Activated CD4-positive, CD25-positive, alpha-beta regulatory T cell (primary cell): ENCODE measurements at regions not wholly inside any gene's neighbourhood (a gene's known extent, or its start where the extent isn't known, plus 50 kb on each side); places are given as distances from the start of the nearest gene placed in this dataset.

Source experiments
- DNase-seq, 4 experiments: peaks; one replicate each; lab custom pipeline; 2025; lab: John Stamatoyannopoulos, UW

GRCh38 chrY:7464742-7465141, 553.2 kb upstream of the AMELY start:
- no peak for DNase-seq

DNA sequence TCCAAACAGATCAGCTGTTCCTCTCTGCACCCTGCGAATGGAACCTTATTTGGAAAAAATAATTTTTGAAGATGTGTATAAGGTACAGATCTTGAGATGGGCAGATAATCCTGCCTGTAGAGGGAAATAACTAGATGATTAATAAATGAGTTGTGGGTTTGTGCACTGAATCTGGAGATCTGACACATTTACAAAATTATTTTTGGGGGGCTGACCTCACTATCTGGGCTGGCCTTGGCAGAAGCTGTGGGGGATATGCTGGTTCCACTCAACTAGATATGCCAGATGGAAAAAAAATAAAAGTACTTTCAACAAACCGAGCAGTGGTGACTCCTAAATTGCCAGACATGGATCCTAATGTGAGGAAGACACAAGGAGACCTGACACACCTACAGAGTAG, 552.2 kb upstream of the AMELY start:
- DNase-seq, result no peak

DNA sequence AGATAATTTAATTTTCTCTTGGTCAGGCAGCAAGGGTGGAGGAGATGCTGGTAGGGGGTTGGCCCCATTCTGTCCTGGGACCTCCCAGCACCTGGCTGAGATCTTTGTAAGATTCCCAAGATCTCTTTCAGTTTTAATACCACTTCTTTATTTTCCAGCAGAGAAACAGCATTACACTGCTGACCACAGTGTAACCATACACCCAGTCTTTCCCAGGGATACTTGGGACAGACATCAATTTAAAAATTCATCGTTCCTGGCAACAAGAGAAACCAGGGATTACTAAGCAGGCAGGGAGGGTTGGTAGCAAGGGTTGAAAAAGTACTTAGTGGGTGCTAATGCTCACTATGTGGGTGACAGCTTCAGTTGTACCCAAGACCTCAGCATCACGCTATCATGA, 551.6 kb upstream of the AMELY start:
- no peak for DNase-seq

DNA sequence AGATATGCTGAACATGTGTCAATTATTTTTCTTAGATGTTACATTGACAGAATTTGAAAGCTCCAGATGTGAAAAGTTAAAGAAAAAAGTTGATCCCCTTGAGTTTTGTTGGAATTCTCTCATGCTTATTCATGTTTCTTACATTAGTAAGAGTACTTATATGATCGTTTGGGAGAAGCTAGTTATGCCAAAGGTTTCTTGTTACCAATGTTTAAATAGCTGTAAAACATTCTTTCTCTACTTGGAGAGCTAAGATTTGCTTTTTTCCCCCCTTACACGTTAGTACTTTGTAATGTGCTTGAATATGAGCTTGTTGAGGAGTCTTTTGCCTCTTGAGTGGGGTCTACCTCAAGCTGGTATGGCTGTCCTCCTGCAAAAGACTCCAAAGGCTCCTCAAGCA, 551.1 kb upstream of the AMELY start:
- no peak for DNase-seq

DNA sequence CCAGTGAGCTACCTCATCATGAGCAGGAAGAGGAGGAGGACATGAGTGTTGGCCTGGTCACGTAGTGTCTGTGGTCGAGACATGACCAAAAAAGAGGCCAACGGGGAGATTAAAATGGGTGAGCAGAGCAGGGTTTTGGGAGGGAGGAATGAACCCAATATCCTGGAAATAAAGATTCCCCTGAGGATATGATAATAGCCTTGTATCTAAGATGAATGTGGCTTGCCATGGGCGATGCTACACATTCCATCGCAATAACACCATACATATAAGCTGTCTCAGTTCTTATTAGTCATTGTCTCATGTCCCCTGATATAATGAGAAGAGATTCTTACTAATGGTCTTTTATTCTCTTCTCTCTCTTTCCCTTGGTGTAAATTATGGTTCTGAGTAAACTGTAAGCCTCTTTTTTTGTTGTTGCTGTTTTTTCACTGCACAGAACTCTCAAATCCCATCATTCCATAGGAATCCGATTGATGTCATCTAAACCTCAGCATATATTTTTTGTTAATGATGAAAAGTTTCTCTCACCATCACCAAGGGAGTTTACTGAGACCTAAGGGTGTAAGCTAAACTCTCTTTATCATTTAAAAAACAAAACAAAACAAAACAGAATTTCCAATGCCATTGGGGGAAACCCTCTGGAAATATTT, 550.4 kb upstream of the AMELY start:
- no peak for DNase-seq

DNA sequence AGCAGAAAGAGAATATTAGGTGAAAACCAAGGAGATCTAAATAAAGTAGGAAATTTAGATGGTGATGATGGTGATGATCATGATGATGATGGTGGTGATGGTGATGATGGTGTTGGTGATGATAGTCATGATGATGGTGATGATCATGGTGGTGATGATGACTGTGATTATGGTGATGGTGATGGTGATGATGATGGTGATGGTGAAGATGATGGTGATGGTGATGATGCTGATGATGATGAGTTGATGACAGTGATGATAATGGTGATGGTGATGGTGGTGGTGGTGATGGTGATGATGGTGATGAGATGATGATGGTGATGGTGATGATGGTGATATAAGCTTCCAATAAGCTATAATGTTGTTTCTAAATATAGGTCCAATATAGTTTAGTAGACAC, 548.2 kb upstream of the AMELY start:
- no peak for DNase-seq

GRCh38 chrY:7458301-7459078, 546.9 kb upstream of the AMELY start:
- DNase-seq, result no peak

- no peak for DNase-seq
Measured at GRCh38 chrY:7457286-7458015, 545.9 kb upstream of the AMELY start.

- no peak for DNase-seq
Measured at GRCh38 chrY:7455626-7456025, 544.1 kb upstream of the AMELY start.

DNA sequence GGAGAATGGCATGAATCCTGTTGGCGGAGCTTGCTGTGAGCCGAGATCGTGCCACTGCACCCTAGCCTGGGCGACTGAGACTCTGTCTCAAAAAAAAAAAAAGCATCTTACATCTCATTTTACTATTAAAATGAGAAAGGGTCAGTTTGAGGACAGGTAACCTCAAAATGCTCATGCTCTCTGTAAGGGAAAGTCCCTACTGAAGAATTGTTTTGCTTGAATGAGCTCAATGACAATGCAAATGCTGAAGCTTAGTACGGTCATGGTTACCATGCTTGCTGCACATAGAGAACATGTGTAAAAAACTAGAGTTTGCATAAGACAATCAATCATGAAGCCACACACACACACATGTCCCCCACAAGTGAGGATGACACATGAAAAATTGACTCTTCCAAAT, 541.8 kb upstream of the AMELY start:
- DNase-seq, result no peak

- no peak for DNase-seq
Measured at GRCh38 chrY:7452246-7452645, 540.7 kb upstream of the AMELY start.

GRCh38 chrY:7449860-7450259, 538.3 kb upstream of the AMELY start:
- DNase-seq, result no peak

DNA sequence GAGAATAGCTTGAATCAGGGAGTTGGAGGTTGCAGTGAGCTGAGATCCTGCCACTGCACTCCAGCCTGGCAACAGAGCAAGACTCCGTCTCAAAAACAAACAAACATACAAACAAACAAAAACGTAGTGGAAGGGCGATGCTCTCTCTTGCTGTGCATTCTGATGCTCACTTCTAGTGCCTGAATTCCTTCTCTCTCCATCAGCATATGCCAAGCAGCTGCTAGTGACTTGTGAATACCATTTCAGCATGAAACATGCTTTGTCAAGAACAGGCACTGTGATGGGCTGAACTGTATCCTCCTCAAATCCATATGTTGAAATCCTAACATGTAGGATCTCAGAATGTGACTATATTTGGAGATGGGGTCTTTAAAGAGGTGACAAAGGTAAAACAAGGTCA, 537.1 kb upstream of the AMELY start:
- DNase-seq, result no peak

GRCh38 chrY:7447881-7448516, 536.4 kb upstream of the AMELY start:
- DNase-seq, result no peak

DNA sequence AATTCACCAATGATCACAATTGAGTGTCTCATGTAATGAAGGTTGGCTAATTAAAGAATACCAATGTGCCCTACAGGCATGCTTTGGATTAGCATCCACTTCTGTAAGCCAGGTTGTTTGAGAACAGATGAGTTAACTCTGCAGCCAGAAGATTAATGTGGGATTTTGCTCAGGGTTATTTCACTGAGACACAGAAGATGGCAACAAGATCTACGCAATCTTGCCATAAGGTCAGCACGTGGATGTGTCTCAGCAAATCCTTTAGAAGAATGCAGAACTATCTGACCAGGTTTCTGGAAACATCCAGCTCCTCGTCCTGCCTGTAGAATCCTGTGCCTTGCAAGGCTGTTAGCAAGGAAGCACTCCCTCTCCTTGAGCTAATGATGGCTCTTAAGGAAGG, 532.6 kb upstream of the AMELY start:
- no peak for DNase-seq

DNA sequence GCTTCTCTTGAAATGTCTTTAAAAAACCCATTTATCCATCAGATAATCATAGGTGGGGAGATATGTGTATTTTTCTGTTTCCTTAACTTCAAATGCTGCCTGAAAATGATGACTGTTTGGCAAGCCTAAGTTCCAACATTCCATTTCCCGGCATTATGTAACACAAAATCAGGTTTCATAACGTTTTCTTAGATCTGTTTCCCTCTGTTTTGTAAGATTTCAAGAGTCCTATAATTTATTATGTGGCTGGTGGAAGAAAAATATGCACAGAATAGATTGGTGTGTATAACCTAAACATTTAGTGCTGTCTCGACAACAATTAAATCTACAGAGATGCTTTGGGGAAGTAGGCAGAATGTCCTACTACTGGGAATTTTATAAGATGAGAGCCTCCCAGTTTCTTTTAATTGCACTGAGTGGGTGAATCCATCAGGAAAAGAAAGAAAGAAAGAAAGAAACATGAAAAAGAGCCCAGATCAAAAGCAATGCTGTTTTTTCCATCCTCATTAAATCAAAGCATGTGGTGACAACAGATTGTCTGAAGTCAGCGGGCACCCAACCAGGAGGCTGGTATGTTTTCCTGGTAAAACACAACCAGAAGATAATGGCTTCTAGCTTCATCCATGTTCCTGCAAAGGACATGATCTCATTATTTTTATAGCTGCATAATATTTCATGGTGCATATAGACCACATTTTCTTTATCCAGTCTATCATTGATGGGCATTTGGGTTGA, 529.4 kb upstream of the AMELY start:
- no peak for DNase-seq

GRCh38 chrY:7437086-7437485, 525.5 kb upstream of the AMELY start:
- DNase-seq, result no peak

- no peak for DNase-seq
Measured at GRCh38 chrY:7433817-7434809, 522.6 kb upstream of the AMELY start.

- no peak for DNase-seq
Measured at GRCh38 chrY:7419165-7419564, 507.6 kb upstream of the AMELY start.

DNA sequence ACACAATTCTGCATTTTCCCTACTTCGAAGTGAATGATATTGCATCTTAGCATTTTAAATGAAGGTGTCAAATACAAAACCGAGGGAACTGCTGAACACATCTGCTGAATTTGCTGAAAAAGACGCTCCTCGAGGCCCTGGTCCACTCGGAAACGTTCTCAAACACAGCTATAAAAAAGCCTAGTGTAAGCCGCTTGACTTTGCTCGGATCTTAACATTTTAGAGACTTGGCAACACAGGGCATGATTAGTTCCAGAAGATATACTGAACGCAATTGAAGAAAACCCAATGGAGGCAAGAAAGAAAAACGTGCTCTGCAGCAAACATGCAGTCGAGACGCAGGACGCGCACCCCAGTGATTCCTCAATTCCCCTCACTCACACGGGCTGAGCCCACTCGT, 506.4 kb upstream of the AMELY start:
- no peak for DNase-seq

DNA sequence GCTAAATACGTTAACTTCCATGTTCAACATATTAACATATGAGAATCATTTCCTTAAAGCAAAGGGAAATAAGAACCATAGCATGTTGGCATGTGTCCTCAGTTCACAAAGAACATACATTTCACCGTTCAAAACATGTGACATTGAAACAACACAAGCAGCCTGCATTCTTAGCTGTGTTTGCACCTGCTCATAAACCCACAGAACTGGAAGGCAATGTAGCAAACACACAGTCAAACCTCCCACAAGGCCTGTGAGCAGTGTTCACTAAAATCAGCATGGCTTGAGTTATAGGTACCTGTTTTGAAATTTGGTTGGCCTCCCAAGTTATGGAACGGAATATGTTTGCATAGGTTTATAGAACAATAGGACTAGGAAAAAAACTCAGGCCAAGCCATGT, 504.9 kb upstream of the AMELY start:
- DNase-seq, result no peak
